HG02798 (cell line): ENCODE measurements at regions not wholly inside any gene's neighbourhood (a gene's known extent, or its start where the extent isn't known, plus 50 kb on each side); places are given as distances from the start of the nearest gene placed in this dataset.
"Not testable (repeated sequence)": the region's sequence is repeated elsewhere in the genome, so short reads cannot be mapped to it uniquely, and the experiment has no call there.

Experiments used
- ATAC-seq: cut with Tn5 transposase; IDR thresholded peaks from one replicate; pipeline ENCODE4 v1.9.1; 2021; ENCODE audit warnings: mild to moderate bottlenecking; ENCODE audit not compliant: unreplicated experiment, poor library complexity

- no peak for ATAC-seq
Observed at GRCh38 chr7:113784956-113785355, 133.9 kb downstream of the PPP1R3A start.

- ATAC-seq, result no peak
Observed at GRCh38 chr7:113784316-113784715, 134.5 kb downstream of the PPP1R3A start.

GRCh38 chr7:113783403-113783802 is 135.4 kb downstream of the PPP1R3A start:
- ATAC-seq, result no peak

GRCh38 chr7:113775804-113776203 is 143.0 kb downstream of the PPP1R3A start:
- no peak for ATAC-seq

- no peak for ATAC-seq
Observed at GRCh38 chr7:113775401-113775800, 143.4 kb downstream of the PPP1R3A start.

- ATAC-seq, result peak; percentile 85
Observed at GRCh38 chr7:113774182-113774807, 144.5 kb downstream of the PPP1R3A start.

GRCh38 chr7:113770146-113770738 is 148.6 kb downstream of the PPP1R3A start:
- ATAC-seq, result no peak

- no peak for ATAC-seq
Observed at GRCh38 chr7:113768387-113768786, 150.4 kb downstream of the PPP1R3A start.

GRCh38 chr7:113764401-113765035 is 154.3 kb downstream of the PPP1R3A start:
- no peak for ATAC-seq

GRCh38 chr7:113763226-113763625 is 155.6 kb downstream of the PPP1R3A start:
- no peak for ATAC-seq

- ATAC-seq, result no peak
Observed at GRCh38 chr7:113756250-113756649, 162.6 kb downstream of the PPP1R3A start.

- ATAC-seq, result no peak
Observed at GRCh38 chr7:113752689-113753088, 166.1 kb downstream of the PPP1R3A start.

- no peak for ATAC-seq
Observed at GRCh38 chr7:113752289-113752688, 166.5 kb downstream of the PPP1R3A start.

GRCh38 chr7:113751547-113751946 is 167.3 kb downstream of the PPP1R3A start:
- ATAC-seq, result no peak

GRCh38 chr7:113748385-113748784 is 170.4 kb downstream of the PPP1R3A start:
- ATAC-seq, result not testable (repeated sequence)

- ATAC-seq, result not testable (repeated sequence)
Observed at GRCh38 chr7:113742946-113743431, 175.8 kb downstream of the PPP1R3A start.

GRCh38 chr7:113742377-113742776 is 176.4 kb downstream of the PPP1R3A start:
- ATAC-seq, result no peak

- ATAC-seq, result no peak
Observed at GRCh38 chr7:113731571-113731970, 187.2 kb downstream of the PPP1R3A start.

- ATAC-seq, result no peak
Observed at GRCh38 chr7:113730309-113730955, 188.4 kb downstream of the PPP1R3A start.

GRCh38 chr7:113727486-113727885 is 191.3 kb downstream of the PPP1R3A start:
- ATAC-seq, result no peak

- ATAC-seq, result no peak
Observed at GRCh38 chr7:113722006-113722405, 196.8 kb downstream of the PPP1R3A start.
